ENCODE measurements at regions not wholly inside any gene's neighbourhood (a gene's known extent, or its start where the extent isn't known, plus 50 kb on each side); places are given as distances from the start of the nearest gene placed in this dataset.
"Not testable (repeated sequence)": the region's sequence is repeated elsewhere in the genome, so short reads cannot be mapped to it uniquely, and the experiment has no call there.

GRCh38 chr13:79912403-79912802, 428.5 kb downstream of the SPRY2 start:
- DNase-seq: no peak

GRCh38 chr13:79910875-79911540, 429.9 kb downstream of the SPRY2 start:
- no peak for DNase-seq

GRCh38 chr13:79909644-79910043, 428.7 kb downstream of the NDFIP2 start:
- peak; percentile 22 for DNase-seq

- DNase-seq: no peak
Observed at GRCh38 chr13:79908381-79908780, 427.4 kb downstream of the NDFIP2 start.

GRCh38 chr13:79907527-79907926, 426.6 kb downstream of the NDFIP2 start:
- no peak for DNase-seq

GRCh38 chr13:79906345-79906744, 425.4 kb downstream of the NDFIP2 start:
- no peak for DNase-seq

- DNase-seq: no peak
Observed at GRCh38 chr13:79905018-79905417, 424.1 kb downstream of the NDFIP2 start.

GRCh38 chr13:79904581-79904980, 423.6 kb downstream of the NDFIP2 start:
- no peak for DNase-seq

GRCh38 chr13:79901336-79901735, 420.4 kb downstream of the NDFIP2 start:
- DNase-seq: no peak

- DNase-seq: no peak
Observed at GRCh38 chr13:79900356-79900755, 419.4 kb downstream of the NDFIP2 start.

GRCh38 chr13:79898996-79899395, 418.0 kb downstream of the NDFIP2 start:
- DNase-seq: no peak

GRCh38 chr13:79898202-79898826, 417.4 kb downstream of the NDFIP2 start:
- DNase-seq: no peak

- no peak for DNase-seq
Observed at GRCh38 chr13:79896851-79897250, 415.9 kb downstream of the NDFIP2 start.

GRCh38 chr13:79895416-79895815, 414.5 kb downstream of the NDFIP2 start:
- no peak for DNase-seq

- DNase-seq: not testable (repeated sequence)
Observed at GRCh38 chr13:79887278-79887677, 406.3 kb downstream of the NDFIP2 start.

GRCh38 chr13:79886601-79887000, 405.6 kb downstream of the NDFIP2 start:
- DNase-seq: no peak

GRCh38 chr13:79884890-79885289, 403.9 kb downstream of the NDFIP2 start:
- no peak for DNase-seq

- no peak for DNase-seq
Observed at GRCh38 chr13:79883216-79883615, 402.3 kb downstream of the NDFIP2 start.

- no peak for DNase-seq
Observed at GRCh38 chr13:79880818-79881217, 399.9 kb downstream of the NDFIP2 start.

- DNase-seq: no peak
Observed at GRCh38 chr13:79874396-79875360, 393.7 kb downstream of the NDFIP2 start.

GRCh38 chr13:79871594-79871993, 390.6 kb downstream of the NDFIP2 start:
- no peak for DNase-seq

- DNase-seq: no peak
Observed at GRCh38 chr13:79870766-79871165, 389.8 kb downstream of the NDFIP2 start.

GRCh38 chr13:79870123-79870522, 389.2 kb downstream of the NDFIP2 start:
- DNase-seq: no peak

Data from right kidney (tissue), 1 donor.